Trophoblast cell (in vitro differentiated cells and primary cell): ENCODE measurements at regions not wholly inside any gene's neighbourhood (a gene's known extent, or its start where the extent isn't known, plus 50 kb on each side); places are given as distances from the start of the nearest gene placed in this dataset.

ENCODE experiments used
- DNase-seq, 2 donors: peaks; one replicate each; pipeline ENCODE4 v3.0.0-alpha.2; 2016
- H2AFZ ChIP-seq: 2 replicates; pipeline ENCODE4 v1.6.1; 2013; ENCODE audit warnings: low read length, moderate library complexity, mild to moderate bottlenecking; ENCODE audit not compliant: insufficient read depth, poor library complexity
- H2AK5ac ChIP-seq: 2 replicates; pipeline ENCODE4 v1.6.1; 2013; ENCODE audit warnings: mild to moderate bottlenecking, low read length
- H2BK120ac ChIP-seq: 2 replicates; pipeline ENCODE4 v1.6.1; 2013; ENCODE audit warnings: low read length, mild to moderate bottlenecking, moderate library complexity; ENCODE audit not compliant: insufficient read depth, poor library complexity
- H2BK12ac ChIP-seq: 2 replicates; pipeline ENCODE4 v1.6.1; 2013; ENCODE audit warnings: mild to moderate bottlenecking, low read length, moderate library complexity
- H2BK5ac ChIP-seq: 2 replicates; pipeline ENCODE4 v1.6.1; 2013; ENCODE audit warnings: low read length, low read depth, moderate library complexity, mild to moderate bottlenecking; ENCODE audit not compliant: poor library complexity
- H3K14ac ChIP-seq: 2 replicates; pipeline ENCODE4 v1.6.1; 2013; ENCODE audit warnings: mild to moderate bottlenecking, low read length
- H3K18ac ChIP-seq: 2 replicates; pipeline ENCODE4 v1.6.1; 2013; ENCODE audit warnings: mild to moderate bottlenecking, low read length
- H3K23ac ChIP-seq: 2 replicates; pipeline ENCODE4 v1.6.1; 2013; ENCODE audit warnings: low read length
- H3K27ac ChIP-seq: 2 replicates; pipeline ENCODE4 v1.5.1; 2013; ENCODE audit warnings: low read depth, mild to moderate bottlenecking, inconsistent platforms, low read length, moderate library complexity
- H3K27me3 ChIP-seq: 2 replicates; pipeline ENCODE4 v1.6.1; 2013; ENCODE audit warnings: inconsistent platforms, mild to moderate bottlenecking, low read length, moderate library complexity; ENCODE audit not compliant: insufficient read depth
- H3K36me3 ChIP-seq, 2 experiments: 1 replicate in 1 of 2; 2 replicates in 1 of 2; pipeline ENCODE4 v1.6.1; 2013; ENCODE audit warnings: low read length in 2 of 2, mild to moderate bottlenecking in 2 of 2, moderate library complexity in 1 of 2; ENCODE audit not compliant: insufficient read depth in 2 of 2, control insufficient read depth in 1 of 2
- H3K4ac ChIP-seq: 2 replicates; pipeline ENCODE4 v1.6.1; 2013; ENCODE audit warnings: low read depth, mild to moderate bottlenecking, low read length, moderate library complexity
- H3K4me1 ChIP-seq, 2 experiments: 1 replicate in 1 of 2; 2 replicates in 1 of 2; pipeline ENCODE4 v1.6.1; 2013; ENCODE audit warnings: low read length in 2 of 2, mild to moderate bottlenecking in 2 of 2, moderate library complexity in 1 of 2; ENCODE audit not compliant: insufficient read depth in 2 of 2, control insufficient read depth in 1 of 2
- H3K4me2 ChIP-seq: 2 replicates; pipeline ENCODE4 v1.6.1; 2013; ENCODE audit warnings: inconsistent platforms, mild to moderate bottlenecking, low read length, moderate library complexity
- H3K4me3 ChIP-seq: 2 replicates; pipeline ENCODE4 v1.5.1; 2013; ENCODE audit warnings: mild to moderate bottlenecking, low read depth, low read length, inconsistent platforms
- H3K79me1 ChIP-seq: one replicate; pipeline ENCODE4 v1.6.1; 2013; ENCODE audit warnings: low read length
- H3K79me2 ChIP-seq: 2 replicates; pipeline ENCODE4 v1.6.1; 2013; ENCODE audit warnings: low read length, mild to moderate bottlenecking; ENCODE audit not compliant: control insufficient read depth, insufficient read depth, poor library complexity
- H3K9ac ChIP-seq: 2 replicates; pipeline ENCODE4 v1.6.1; 2013; ENCODE audit warnings: mild to moderate bottlenecking, low read length
- H3K9me3 ChIP-seq: 2 replicates; pipeline ENCODE4 v1.6.1; 2013; ENCODE audit warnings: low read depth, mild to moderate bottlenecking, control low read depth, inconsistent platforms, low read length; ENCODE audit not compliant: insufficient read depth
- H4K12ac ChIP-seq: 2 replicates; pipeline ENCODE4 v1.6.1; 2013; ENCODE audit warnings: low read depth, mild to moderate bottlenecking, low read length, moderate library complexity
- H4K8ac ChIP-seq: 2 replicates; pipeline ENCODE4 v1.6.1; 2013; ENCODE audit warnings: low read depth, mild to moderate bottlenecking, low read length, moderate library complexity
- H4K91ac ChIP-seq: one replicate; pipeline ENCODE4 v1.6.1; 2013; ENCODE audit warnings: low read depth, mild to moderate bottlenecking, low read length, moderate library complexity
- WGBS: extraction: QIAGEN DNeasy Blood & Tissue Kit; methylation state at CpG from one replicate; pipeline ENCODE4 v1.1.7; 2013; ENCODE audit warnings: missing lambda C conversion rate; ENCODE audit not compliant: insufficient read length, insufficient coverage; ENCODE audit errors: extremely low coverage; 5-methylcytosine and 5-hydroxymethylcytosine counted together

DNA sequence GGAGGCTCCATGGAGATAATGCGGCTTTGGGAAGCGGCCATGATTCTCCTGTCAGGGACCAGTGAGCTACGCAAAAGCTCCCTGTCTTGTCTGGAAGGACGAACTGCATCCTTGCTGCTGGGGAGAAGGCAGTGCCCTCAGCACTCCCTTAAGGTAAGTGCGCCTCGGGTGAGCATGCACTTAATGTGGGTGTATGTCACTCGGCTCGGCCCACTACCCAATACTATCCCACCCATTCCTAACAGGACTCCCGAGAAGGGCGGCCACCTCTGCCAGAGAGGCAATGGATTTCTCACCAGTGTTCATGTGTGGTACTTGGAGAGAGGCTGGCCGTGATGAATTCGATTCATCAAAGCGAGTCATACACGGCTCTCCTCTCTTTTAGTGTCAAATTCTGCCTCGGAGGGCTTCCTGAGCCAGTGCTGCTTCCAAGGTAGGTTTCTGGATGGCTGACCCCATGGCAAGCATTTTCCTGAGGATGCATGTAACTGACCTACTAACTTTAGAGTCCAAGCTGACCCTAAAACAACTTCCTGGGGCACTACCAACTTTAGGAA is 151.7 kb upstream of the RTL1 start:
- Histone ChIP-seq H3K4me3 (no peak overlapping the region), H2AFZ (no peak overlapping the region), H3K9me3 (peaks cover 21% of the 10 kb centered on the region), H2BK12ac (no peak overlapping the region), H3K79me1 (no peaks in the 10 kb centered on the region), H2BK5ac (no peak overlapping the region), H3K18ac (no peak overlapping the region), H4K91ac (no peak overlapping the region), H2AK5ac (no peak overlapping the region), H3K4me1 (no peaks in the 10 kb centered on the region), H3K23ac (no peak overlapping the region), H3K79me2 (no peaks in the 10 kb centered on the region), H3K14ac (no peak overlapping the region), H3K27ac (no peak overlapping the region), H3K4me2 (no peak overlapping the region), H4K12ac (no peak overlapping the region), H3K4ac (no peak overlapping the region), H4K8ac (no peak overlapping the region), H3K9ac (no peak overlapping the region), H3K36me3 (no peaks in the 10 kb centered on the region), H2BK120ac (no peak overlapping the region), H3K27me3 (no peaks in the 10 kb centered on the region)
- WGBS = no CpG with 5 or more reads among the region's 15 CpGs
- no peak for DNase-seq

DNA sequence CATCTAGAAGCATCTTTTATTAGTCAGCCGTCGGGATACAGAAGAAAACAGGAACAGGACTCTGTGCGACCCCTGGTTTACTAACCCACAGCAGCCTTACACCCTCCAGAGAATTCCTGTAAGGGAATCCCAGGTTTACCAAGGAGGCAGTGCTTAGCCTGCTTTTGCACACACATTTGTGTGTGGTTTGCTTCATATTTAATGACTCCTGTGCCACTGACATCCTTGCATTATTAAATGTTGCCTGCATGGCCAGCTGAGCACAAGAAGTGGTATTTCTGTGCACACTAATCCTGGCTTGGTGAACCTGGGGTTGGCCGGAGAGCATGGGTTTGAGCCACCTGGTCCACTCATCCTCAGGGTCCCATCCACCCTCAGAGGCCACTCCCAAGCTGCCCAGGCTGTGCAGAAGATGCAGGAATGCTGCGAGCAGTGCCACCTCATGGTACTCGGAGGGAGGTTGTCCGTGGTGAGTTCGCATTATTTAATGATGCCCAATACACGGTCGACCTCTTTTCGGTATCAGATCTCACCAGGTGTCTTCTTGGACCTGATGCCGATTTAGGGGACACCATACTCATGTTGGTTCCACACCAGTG is 152.4 kb upstream of the RTL1 start:
- no CpG with 5 or more reads among the region's 12 CpGs for WGBS
- no peak overlapping the region for H3K14ac ChIP-seq
- no peak overlapping the region for H3K18ac ChIP-seq
- H3K4me1 ChIP-seq = no peaks in the 10 kb centered on the region
- no peaks in the 10 kb centered on the region for H3K36me3 ChIP-seq
- no peak overlapping the region for H2BK12ac ChIP-seq
- no peaks in the 10 kb centered on the region for H3K79me1 ChIP-seq
- H3K27me3 ChIP-seq = no peaks in the 10 kb centered on the region
- H2AK5ac ChIP-seq = no peak overlapping the region
- no peak overlapping the region for H2AFZ ChIP-seq
- H3K79me2 ChIP-seq = no peaks in the 10 kb centered on the region
- no peak overlapping the region for H3K4me3 ChIP-seq
- no peak overlapping the region for H4K8ac ChIP-seq
- no peak overlapping the region for H2BK5ac ChIP-seq
- peaks cover 21% of the 10 kb centered on the region for H3K9me3 ChIP-seq
- no peak overlapping the region for H2BK120ac ChIP-seq
- no peak overlapping the region for H3K4me2 ChIP-seq
- no peak overlapping the region for H4K12ac ChIP-seq
- H3K4ac ChIP-seq = no peak overlapping the region
- no peak overlapping the region for H3K9ac ChIP-seq
- H3K23ac ChIP-seq = no peak overlapping the region
- DNase-seq = no peak
- H3K27ac ChIP-seq = no peak overlapping the region
- H4K91ac ChIP-seq = no peak overlapping the region

DNA sequence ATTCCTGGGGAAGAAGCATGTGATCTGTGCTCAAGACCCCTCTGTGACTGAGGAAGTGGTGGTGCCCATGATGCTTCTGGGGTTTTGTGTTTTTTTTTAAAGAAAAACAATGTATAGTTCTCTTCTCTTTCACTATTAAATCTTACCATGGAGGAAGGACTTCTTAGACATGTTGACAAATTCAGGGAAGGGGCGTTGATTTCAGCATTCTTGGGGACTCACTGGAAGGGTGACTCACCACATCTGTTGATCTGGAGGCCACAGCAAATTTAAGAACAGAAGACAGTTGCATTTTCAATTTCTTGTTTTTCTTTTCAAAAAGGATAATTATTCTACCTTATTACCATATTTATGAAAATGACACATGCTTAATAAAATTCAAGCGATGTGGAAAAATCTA is 152.9 kb upstream of the RTL1 start:
- Histone ChIP-seq H3K27me3 (no peaks in the 10 kb centered on the region), H3K9ac (no peak overlapping the region), H4K8ac (no peak overlapping the region), H2AK5ac (no peak overlapping the region), H3K4me2 (no peak overlapping the region), H3K4ac (no peak overlapping the region), H3K4me3 (no peak overlapping the region), H3K14ac (no peak overlapping the region), H3K79me2 (no peaks in the 10 kb centered on the region), H3K27ac (no peak overlapping the region), H3K9me3 (peaks cover 21% of the 10 kb centered on the region), H3K4me1 (no peaks in the 10 kb centered on the region), H2BK5ac (no peak overlapping the region), H4K12ac (no peak overlapping the region), H3K18ac (no peak overlapping the region), H2AFZ (no peak overlapping the region), H2BK12ac (no peak overlapping the region), H3K79me1 (no peaks in the 10 kb centered on the region), H4K91ac (no peak overlapping the region), H3K23ac (no peak overlapping the region), H2BK120ac (no peak overlapping the region), H3K36me3 (no peaks in the 10 kb centered on the region)
- WGBS = no CpG with 5 or more reads among the region's 2 CpGs
- no peak for DNase-seq

DNA sequence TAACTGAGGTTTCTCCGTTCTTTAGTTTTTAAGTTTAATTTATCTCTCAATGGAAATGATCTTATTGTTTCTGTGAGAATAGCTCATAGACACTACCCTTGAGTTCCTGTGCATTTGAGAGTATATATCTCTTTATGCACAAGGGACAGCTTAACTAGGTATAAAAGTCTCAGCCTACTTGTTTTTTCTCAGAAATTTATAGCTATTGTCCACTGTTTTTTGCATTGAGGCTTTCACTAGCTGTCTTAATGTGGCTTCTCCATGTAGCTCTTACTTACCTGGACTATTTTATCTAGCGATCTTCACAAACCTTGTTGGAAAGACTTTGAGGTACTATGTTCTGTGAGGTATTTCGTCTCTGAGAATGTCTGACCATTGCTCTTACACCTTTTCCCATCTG is 153.9 kb upstream of the RTL1 start:
- no peaks in the 10 kb centered on the region for H3K79me2 ChIP-seq
- no CpG with 5 or more reads among the region's 3 CpGs for WGBS

More for the DNA sequence above, 153.9 kb upstream of the RTL1 start:
- H2BK120ac ChIP-seq = no peak overlapping the region
- no peak overlapping the region for H3K4ac ChIP-seq
- H3K4me2 ChIP-seq = no peak overlapping the region
- no peaks in the 10 kb centered on the region for H3K79me1 ChIP-seq
- H3K23ac ChIP-seq = no peak overlapping the region
- DNase-seq = no peak
- no peaks in the 10 kb centered on the region for H3K27me3 ChIP-seq
- H4K12ac ChIP-seq = no peak overlapping the region
- no peak overlapping the region for H2BK12ac ChIP-seq
- no peaks in the 10 kb centered on the region for H3K4me1 ChIP-seq
- no peak overlapping the region for H3K27ac ChIP-seq
- no peaks in the 10 kb centered on the region for H3K36me3 ChIP-seq
- no peak overlapping the region for H3K14ac ChIP-seq
- no peak overlapping the region for H2AK5ac ChIP-seq
- H3K9me3 ChIP-seq = peaks cover 23% of the 10 kb centered on the region
- H2BK5ac ChIP-seq = no peak overlapping the region
- H3K4me3 ChIP-seq = no peak overlapping the region
- no peak overlapping the region for H4K8ac ChIP-seq
- H4K91ac ChIP-seq = no peak overlapping the region
- no peak overlapping the region for H3K18ac ChIP-seq
- no peak overlapping the region for H2AFZ ChIP-seq
- H3K9ac ChIP-seq = no peak overlapping the region
